Osteocyte (in vitro differentiated cells): ENCODE measurements at regions not wholly inside any gene's neighbourhood (a gene's known extent, or its start where the extent isn't known, plus 50 kb on each side); places are given as distances from the start of the nearest gene placed in this dataset.
"Not testable (repeated sequence)": the region's sequence is repeated elsewhere in the genome, so short reads cannot be mapped to it uniquely, and the experiment has no call there.

Source experiments
- DNase-seq: peaks from one replicate; pipeline ENCODE4 v3.0.0; 2021; ENCODE audit warnings: mixed read lengths; ENCODE audit not compliant: unreplicated experiment; ENCODE audit errors: extremely low spot score
- H3K27ac Mint-ChIP-seq: one replicate; pipeline ENCODE4 v1.8.0; 2021; ENCODE audit warnings: mild to moderate bottlenecking, mixed read lengths; ENCODE audit not compliant: unreplicated experiment
- H3K27me3 Mint-ChIP-seq: one replicate; pipeline ENCODE4 v1.8.0; 2021; ENCODE audit warnings: mixed read lengths; ENCODE audit not compliant: unreplicated experiment
- H3K36me3 Mint-ChIP-seq: one replicate; pipeline ENCODE4 v1.8.0; 2021; ENCODE audit warnings: mixed read lengths; ENCODE audit not compliant: unreplicated experiment
- H3K4me1 Mint-ChIP-seq: one replicate; pipeline ENCODE4 v1.8.0; 2021; ENCODE audit warnings: mixed read lengths; ENCODE audit not compliant: unreplicated experiment
- H3K4me3 Mint-ChIP-seq: one replicate; pipeline ENCODE4 v1.8.0; 2021; ENCODE audit warnings: mild to moderate bottlenecking, moderate library complexity, mixed read lengths; ENCODE audit not compliant: unreplicated experiment
- H3K9me3 Mint-ChIP-seq: one replicate; pipeline ENCODE4 v1.8.0; 2021; ENCODE audit warnings: mixed read lengths; ENCODE audit not compliant: unreplicated experiment
- CTCF ChIP-seq: fragments of 200-600 bp; sonication (generic); IDR thresholded peaks from 2 replicates; pipeline ENCODE4 v1.5.0; 2021; ENCODE audit warnings: antibody characterized with exemption, mild to moderate bottlenecking, moderate library complexity

GRCh38 chr19:13689085-13689484 is 75.2 kb upstream of the MRI1 start:
- DNase-seq, result no peak
- H3K27ac Mint-ChIP-seq, result no peak overlapping the region
- TF ChIP-seq CTCF, result no peak
- H3K9me3 Mint-ChIP-seq, result no peaks in the 10 kb centered on the region
- no peak overlapping the region for H3K4me3 Mint-ChIP-seq
- H3K27me3 Mint-ChIP-seq, result peaks cover 10% of the 10 kb centered on the region
- H3K4me1 Mint-ChIP-seq, result no peaks in the 10 kb centered on the region
- H3K36me3 Mint-ChIP-seq, result no peaks in the 10 kb centered on the region

- peaks cover 8% of the 10 kb centered on the region for H3K9me3 Mint-ChIP-seq
- no peak overlapping the region for H3K4me3 Mint-ChIP-seq
- H3K27me3 Mint-ChIP-seq, result peaks cover 7% of the 10 kb centered on the region
- no peak for TF ChIP-seq CTCF
- DNase-seq, result no peak
- no peaks in the 10 kb centered on the region for H3K36me3 Mint-ChIP-seq
- no peaks in the 10 kb centered on the region for H3K4me1 Mint-ChIP-seq
- no peak overlapping the region for H3K27ac Mint-ChIP-seq
Observed at GRCh38 chr19:13684021-13684420, 80.3 kb upstream of the MRI1 start.

- no peak for TF ChIP-seq CTCF
- Mint-ChIP-seq H3K9me3 (peaks cover 14% of the 10 kb centered on the region), H3K36me3 (no peaks in the 10 kb centered on the region), H3K4me1 (no peaks in the 10 kb centered on the region), H3K4me3 (no peak overlapping the region), H3K27ac (no peak overlapping the region), H3K27me3 (peaks cover 2% of the 10 kb centered on the region)
- DNase-seq, result no peak
Observed at GRCh38 chr19:13681509-13681908, 82.8 kb upstream of the MRI1 start.

- not testable (repeated sequence) for H3K27ac Mint-ChIP-seq, H3K27me3 Mint-ChIP-seq, DNase-seq, H3K36me3 Mint-ChIP-seq, H3K4me3 Mint-ChIP-seq, H3K4me1 Mint-ChIP-seq
- H3K9me3 Mint-ChIP-seq, result peaks cover 14% of the 10 kb centered on the region
Observed at GRCh38 chr19:13680708-13681360, 83.5 kb upstream of the MRI1 start.

- H3K36me3 Mint-ChIP-seq, H3K27ac Mint-ChIP-seq, DNase-seq, H3K27me3 Mint-ChIP-seq, H3K4me3 Mint-ChIP-seq, H3K4me1 Mint-ChIP-seq: not testable (repeated sequence)
- peaks cover 17% of the 10 kb centered on the region for H3K9me3 Mint-ChIP-seq
Observed at GRCh38 chr19:13676967-13677366, 87.4 kb upstream of the MRI1 start.

- not testable (repeated sequence) for DNase-seq, H3K9me3 Mint-ChIP-seq, H3K4me1 Mint-ChIP-seq, H3K27me3 Mint-ChIP-seq, H3K27ac Mint-ChIP-seq, H3K4me3 Mint-ChIP-seq, H3K36me3 Mint-ChIP-seq
Observed at GRCh38 chr19:13672480-13673175, 91.7 kb upstream of the MRI1 start.
